Tibial nerve (tissue), 4 donors: ENCODE measurements at regions not wholly inside any gene's neighbourhood (a gene's known extent, or its start where the extent isn't known, plus 50 kb on each side); places are given as distances from the start of the nearest gene placed in this dataset.
"Not testable (repeated sequence)": the region's sequence is repeated elsewhere in the genome, so short reads cannot be mapped to it uniquely, and the experiment has no call there.

Source experiments
- DNase-seq, 2 donors: peaks; one replicate each; pipeline ENCODE4 v3.0.0-alpha.2; 2019; ENCODE audit warnings: low spot score in 2 of 2
- H3K27ac ChIP-seq, 4 donors: fragments of 200-600 bp; sonication (generic) in 3 of 4; one replicate each; pipeline ENCODE4 v1.5.1; 2017 to 2019; ENCODE audit warnings: mild to moderate bottlenecking in 1 of 4
- H3K27me3 ChIP-seq, 2 donors: fragments of 200-600 bp; sonication (generic) in 1 of 2; one replicate each; pipeline versions ENCODE4 v1.5.1 to v1.6.0; 2017 to 2019
- H3K36me3 ChIP-seq, 3 donors: fragments of 200-600 bp; sonication (generic); one replicate each; pipeline ENCODE4 v1.5.1; 2018 to 2019
- H3K4me1 ChIP-seq, 4 donors: fragments of 200-600 bp; sonication (generic) in 3 of 4; one replicate each; pipeline ENCODE4 v1.5.1; 2017 to 2019
- H3K4me3 ChIP-seq, 4 donors: fragments of 200-600 bp; sonication (generic) in 3 of 4; one replicate each; pipeline ENCODE4 v1.5.1; 2017 to 2019; ENCODE audit warnings: mild to moderate bottlenecking in 1 of 4, moderate library complexity in 1 of 4
- H3K9me3 ChIP-seq, 4 donors: fragments of 200-600 bp; sonication (generic) in 3 of 4; one replicate each; pipeline ENCODE4 v1.5.1; 2017 to 2019
- CTCF ChIP-seq, 5 experiments: fragments of 200-600 bp in 3 of 5; fragments of 450-650 bp in 2 of 5; sonication (generic) in 3 of 5; IDR thresholded peaks; one replicate each; pipeline ENCODE4 v1.5.1; 2016 to 2019; ENCODE audit warnings: antibody characterized with exemption in 5 of 5, mild to moderate bottlenecking in 3 of 5, moderate library complexity in 2 of 5
- EP300 ChIP-seq, 2 donors: sonication (generic); formaldehyde crosslinking; IDR thresholded peaks; one replicate each; pipeline ENCODE4 v1.6.1; 2017; ENCODE audit warnings: antibody characterized with exemption in 2 of 2, mild to moderate bottlenecking in 1 of 2
- POLR2A ChIP-seq, 2 donors: fragments of 450-650 bp; IDR thresholded peaks; one replicate each; pipeline ENCODE4 v1.6.1; 2017; ENCODE audit warnings: antibody characterized with exemption in 2 of 2, mild to moderate bottlenecking in 2 of 2, moderate library complexity in 2 of 2
- WGBS, 2 donors: methylation state at CpG; one replicate each; pipeline ENCODE4 v1.1.5; 2018; 5-methylcytosine and 5-hydroxymethylcytosine counted together

DNA sequence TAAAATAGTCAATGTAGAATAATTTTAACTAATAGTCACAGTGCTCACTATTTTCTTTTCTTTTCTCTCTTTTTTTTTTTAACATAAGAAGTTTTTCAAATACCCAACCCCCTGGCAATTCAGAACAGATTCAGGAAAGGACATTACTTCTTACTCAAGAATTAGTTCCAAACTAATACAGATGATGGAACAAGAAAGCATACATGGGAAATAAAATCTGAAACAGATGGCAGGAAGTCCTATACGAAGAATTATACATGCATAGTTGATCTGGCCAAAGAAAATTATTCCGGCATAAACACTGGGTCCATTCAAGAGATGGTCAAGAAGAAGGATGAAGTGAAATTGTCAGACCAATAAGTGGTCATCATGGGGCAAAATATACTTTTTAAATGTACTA, 614.4 kb upstream of the INTU start:
- TF ChIP-seq CTCF (IDR thresholded peaks at IDR 0.05) (no peak), POLR2A (IDR thresholded peaks at IDR 0.05) (no peak), EP300 (IDR thresholded peaks at IDR 0.05) (no peak)
- DNase-seq, result no peak
- 28 to 42% methylated on average over 2 of the region's 2 CpGs for WGBS, 2 donors

DNA sequence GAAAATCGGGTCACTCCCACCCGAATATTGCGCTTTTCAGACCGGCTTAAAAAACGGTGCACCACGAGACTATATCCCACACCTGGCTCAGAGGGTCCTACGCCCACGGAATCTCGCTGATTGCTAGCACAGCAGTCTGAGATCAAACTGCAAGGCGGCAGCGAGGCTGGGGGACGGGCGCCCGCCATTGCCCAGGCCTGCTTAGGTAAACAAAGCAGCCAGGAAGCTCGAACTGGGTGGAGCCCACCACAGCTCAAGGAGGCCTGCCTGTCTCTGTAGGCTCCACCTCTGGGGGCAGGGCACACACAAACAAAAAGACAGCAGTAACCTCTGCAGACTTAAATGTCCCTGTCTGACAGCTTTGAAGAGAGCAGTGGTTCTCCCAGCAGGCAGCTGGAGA, 611.9 kb upstream of the INTU start:
- H3K27me3 ChIP-seq, DNase-seq, H3K4me3 ChIP-seq, H3K4me1 ChIP-seq, H3K27ac ChIP-seq, H3K36me3 ChIP-seq, H3K9me3 ChIP-seq: not testable (repeated sequence)
- 88 to 100% methylated on average over 5 to 12 of the region's 15 CpGs for WGBS, 2 donors

More for the DNA sequence above, 614.4 kb upstream of the INTU start:
- H3K9me3 ChIP-seq, result no peaks in the 10 kb centered on the region
- H3K36me3 ChIP-seq, result no peaks in the 10 kb centered on the region
- no peaks in the 10 kb centered on the region for H3K27me3 ChIP-seq
- no peak overlapping the region for H3K27ac ChIP-seq
- H3K4me1 ChIP-seq, result no peaks in the 10 kb centered on the region
- H3K4me3 ChIP-seq, result no peak overlapping the region

DNA sequence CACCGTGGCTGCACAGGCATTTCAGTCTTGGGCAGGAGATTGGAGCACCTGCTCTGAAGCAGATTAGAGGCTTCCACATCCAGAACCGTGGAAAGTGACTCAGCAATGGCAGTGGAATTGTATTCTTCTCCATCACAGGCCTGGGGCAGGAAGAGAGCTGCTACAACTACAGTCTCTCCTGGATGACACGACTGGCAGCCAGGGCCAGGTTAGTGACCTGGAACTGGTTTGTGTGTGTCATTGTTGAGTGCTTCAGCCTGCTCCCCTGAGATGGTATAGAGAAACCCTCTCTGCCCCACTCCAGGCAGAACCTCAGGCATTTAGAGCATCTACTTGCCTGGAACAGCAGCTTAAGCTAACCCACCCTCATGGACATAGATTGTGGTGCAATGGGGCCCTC, 596.5 kb upstream of the INTU start:
- Histone ChIP-seq H3K27ac (no peak overlapping the region), H3K9me3 (peaks cover 0 to 6% (median 0%) of the 10 kb centered on the region in 4 donors), H3K4me3 (no peak overlapping the region), H3K36me3 (no peaks in the 10 kb centered on the region), H3K27me3 (no peaks in the 10 kb centered on the region), H3K4me1 (no peaks in the 10 kb centered on the region)
- 63 to 67% methylated on average over 3 of the region's 3 CpGs for WGBS, 2 donors
- DNase-seq, result no peak
- TF ChIP-seq POLR2A (IDR thresholded peaks at IDR 0.05) (no peak), CTCF (IDR thresholded peaks at IDR 0.05) (no peak), EP300 (IDR thresholded peaks at IDR 0.05) (no peak)

GRCh38 chr4:127045861-127046260, 586.9 kb upstream of the INTU start:
- TF ChIP-seq POLR2A (IDR thresholded peaks at IDR 0.05) (no peak), CTCF (IDR thresholded peaks at IDR 0.05) (no peak), EP300 (IDR thresholded peaks at IDR 0.05) (no peak)
- 36 to 89% methylated on average over 1 of the region's 1 CpG for WGBS, 2 donors
- Histone ChIP-seq H3K9me3 (no peaks in the 10 kb centered on the region), H3K4me1 (no peaks in the 10 kb centered on the region), H3K27ac (no peak overlapping the region), H3K27me3 (no peaks in the 10 kb centered on the region), H3K4me3 (no peak overlapping the region), H3K36me3 (no peaks in the 10 kb centered on the region)
- DNase-seq, result no peak

DNA sequence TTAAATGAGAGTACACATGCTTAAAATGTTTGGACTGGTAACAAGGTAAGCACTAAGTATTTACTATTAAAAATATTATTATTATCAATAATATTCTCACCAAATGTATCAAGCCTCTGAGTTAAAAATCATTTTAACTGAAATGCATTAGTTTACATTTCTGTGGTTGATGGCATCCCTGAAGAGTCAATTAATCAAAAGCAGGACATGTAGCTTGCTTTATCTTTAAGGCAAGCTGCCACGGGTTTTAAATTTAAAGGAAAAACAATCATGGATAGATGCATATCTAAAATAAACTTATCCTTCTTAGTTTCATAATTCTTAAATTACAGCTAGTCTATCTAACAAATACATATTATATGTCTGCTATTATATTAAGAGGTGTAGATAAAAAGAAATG, 584.8 kb upstream of the INTU start:
- no peak for DNase-seq
- Histone ChIP-seq H3K27me3 (no peaks in the 10 kb centered on the region), H3K27ac (no peak overlapping the region), H3K9me3 (no peaks in the 10 kb centered on the region), H3K4me1 (no peaks in the 10 kb centered on the region), H3K4me3 (no peak overlapping the region), H3K36me3 (no peaks in the 10 kb centered on the region)
- WGBS, 2 donors, result 71 to 74% methylated on average over 1 of the region's 1 CpG
- no peak for TF ChIP-seq POLR2A (IDR thresholded peaks at IDR 0.05)
- no peak for TF ChIP-seq EP300 (IDR thresholded peaks at IDR 0.05)
- no peak for TF ChIP-seq CTCF (IDR thresholded peaks at IDR 0.05)

DNA sequence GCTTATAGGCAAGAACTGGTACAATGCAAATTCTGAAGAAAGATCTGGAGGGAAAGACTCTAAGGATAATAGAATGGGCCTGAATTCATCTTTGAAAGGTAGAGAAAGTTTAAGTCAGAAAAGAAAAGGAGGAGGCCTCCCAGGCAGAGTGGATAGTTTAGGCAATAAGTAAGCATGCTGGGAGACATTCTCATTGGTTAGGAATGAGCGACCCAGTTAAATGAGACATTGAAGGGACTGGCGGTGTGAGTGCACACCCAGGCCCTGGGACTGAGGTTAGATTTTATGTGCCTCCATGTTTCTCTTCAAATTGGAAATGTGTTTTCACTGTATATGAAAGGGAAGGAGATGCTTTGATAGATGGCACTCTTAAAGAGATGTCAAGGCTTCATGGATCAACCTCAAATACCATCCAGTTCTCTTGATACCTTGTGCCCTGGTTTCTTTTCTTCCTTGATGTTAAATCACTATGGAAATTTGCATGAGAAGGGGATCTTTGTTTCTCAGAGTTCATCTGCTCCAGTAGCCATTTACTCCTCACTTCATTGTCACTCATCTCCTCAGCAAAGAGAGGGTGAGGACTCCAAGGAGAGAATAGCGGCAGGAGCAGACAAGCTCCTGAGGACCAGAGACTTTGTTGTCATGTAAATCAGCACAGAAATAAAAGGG, 584.2 kb upstream of the INTU start:
- Histone ChIP-seq H3K27me3 (no peaks in the 10 kb centered on the region), H3K9me3 (no peaks in the 10 kb centered on the region), H3K4me1 (no peaks in the 10 kb centered on the region), H3K4me3 (no peak overlapping the region), H3K27ac (no peak overlapping the region), H3K36me3 (no peaks in the 10 kb centered on the region)
- WGBS, 2 donors, result 94 to 95% methylated on average over 3 of the region's 3 CpGs
- DNase-seq, result no peak
- TF ChIP-seq CTCF (IDR thresholded peaks at IDR 0.05), result no peak
- TF ChIP-seq EP300 (IDR thresholded peaks at IDR 0.05), result no peak
- no peak for TF ChIP-seq POLR2A (IDR thresholded peaks at IDR 0.05)
